Upper lobe of right lung (tissue), 1 donor: ENCODE measurements at regions not wholly inside any gene's neighbourhood (a gene's known extent, or its start where the extent isn't known, plus 50 kb on each side); places are given as distances from the start of the nearest gene placed in this dataset.

ENCODE experiments used
- ATAC-seq: fragments of 200-7000 bp; cut with Tn5 transposase; one replicate; pipeline ENCODE4 v1.9.1; 2020; ENCODE audit warnings: mild to moderate bottlenecking, moderate library complexity
- DNase-seq: peaks from one replicate; pipeline ENCODE4 v3.0.0-alpha.2; 2020
- H3K27ac ChIP-seq: fragments of 200-600 bp; one replicate; pipeline ENCODE4 v1.8.0; 2022
- H3K27me3 ChIP-seq: fragments of 200-600 bp; one replicate; pipeline ENCODE4 v1.8.0; 2022; ENCODE audit warnings: mild to moderate bottlenecking
- H3K36me3 ChIP-seq: fragments of 200-600 bp; one replicate; pipeline ENCODE4 v1.8.0; 2022
- H3K4me1 ChIP-seq: fragments of 200-600 bp; one replicate; pipeline ENCODE4 v1.8.0; 2022
- H3K4me3 ChIP-seq: fragments of 200-600 bp; one replicate; pipeline ENCODE4 v1.8.0; 2022; ENCODE audit warnings: mild to moderate bottlenecking
- H3K9me3 ChIP-seq: fragments of 200-600 bp; one replicate; pipeline ENCODE4 v1.8.0; 2022
- CTCF ChIP-seq: fragments of 200-600 bp; IDR thresholded peaks from one replicate; pipeline ENCODE4 v1.8.0; 2022; ENCODE audit warnings: antibody characterized with exemption
- intact Hi-C: fragments of 100-400 bp; cut with DNase I; formaldehyde crosslinking; loops from one replicate; pipeline ENCODE4 v1.11.0; 2022
- donor health status: DM: no; HTN: yes; CAD: no; lungs with severe emphysema.

- no peaks in the 10 kb centered on the region for H3K9me3 ChIP-seq
- intact Hi-C loops, result no loop called here
- no peak for TF ChIP-seq CTCF
- ATAC-seq (no peak), DNase-seq (no peak)
- no peaks in the 10 kb centered on the region for H3K4me1 ChIP-seq
- H3K36me3 ChIP-seq, result no peaks in the 10 kb centered on the region
- no peaks in the 10 kb centered on the region for H3K27me3 ChIP-seq
- no peak overlapping the region for H3K27ac ChIP-seq
- H3K4me3 ChIP-seq, result no peak overlapping the region
These were observed 97.9 kb upstream of the PALS2 start for GRCh38 chr7:24475166-24475961.

DNA sequence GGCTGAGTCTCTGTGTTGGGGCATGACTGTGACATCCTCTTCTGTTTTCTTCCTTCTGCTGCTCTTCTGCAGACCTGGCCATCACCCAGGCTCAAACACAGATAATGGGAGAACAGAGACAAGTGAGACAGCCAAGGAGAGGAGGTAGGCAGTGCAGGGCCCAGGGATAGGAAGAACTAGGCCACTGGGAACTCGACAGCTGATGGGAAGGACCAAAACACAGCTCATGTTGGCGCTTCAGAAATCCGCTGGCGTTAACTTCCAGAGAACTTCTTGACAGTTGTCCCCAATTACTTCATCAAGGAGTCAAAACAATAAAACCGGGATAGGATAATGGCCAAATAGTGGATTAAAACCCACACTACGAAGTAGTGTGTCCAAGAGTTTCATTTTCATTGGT is 97.0 kb upstream of the PALS2 start:
- intact Hi-C loops, result no loop called here
- no peaks in the 10 kb centered on the region for H3K36me3 ChIP-seq
- no peak for DNase-seq
- H3K4me1 ChIP-seq, result no peaks in the 10 kb centered on the region
- no peaks in the 10 kb centered on the region for H3K27me3 ChIP-seq
- H3K27ac ChIP-seq, result no peak overlapping the region
- no peaks in the 10 kb centered on the region for H3K9me3 ChIP-seq
- H3K4me3 ChIP-seq, result no peak overlapping the region
- no peak for TF ChIP-seq CTCF
- ATAC-seq, result no peak

DNA sequence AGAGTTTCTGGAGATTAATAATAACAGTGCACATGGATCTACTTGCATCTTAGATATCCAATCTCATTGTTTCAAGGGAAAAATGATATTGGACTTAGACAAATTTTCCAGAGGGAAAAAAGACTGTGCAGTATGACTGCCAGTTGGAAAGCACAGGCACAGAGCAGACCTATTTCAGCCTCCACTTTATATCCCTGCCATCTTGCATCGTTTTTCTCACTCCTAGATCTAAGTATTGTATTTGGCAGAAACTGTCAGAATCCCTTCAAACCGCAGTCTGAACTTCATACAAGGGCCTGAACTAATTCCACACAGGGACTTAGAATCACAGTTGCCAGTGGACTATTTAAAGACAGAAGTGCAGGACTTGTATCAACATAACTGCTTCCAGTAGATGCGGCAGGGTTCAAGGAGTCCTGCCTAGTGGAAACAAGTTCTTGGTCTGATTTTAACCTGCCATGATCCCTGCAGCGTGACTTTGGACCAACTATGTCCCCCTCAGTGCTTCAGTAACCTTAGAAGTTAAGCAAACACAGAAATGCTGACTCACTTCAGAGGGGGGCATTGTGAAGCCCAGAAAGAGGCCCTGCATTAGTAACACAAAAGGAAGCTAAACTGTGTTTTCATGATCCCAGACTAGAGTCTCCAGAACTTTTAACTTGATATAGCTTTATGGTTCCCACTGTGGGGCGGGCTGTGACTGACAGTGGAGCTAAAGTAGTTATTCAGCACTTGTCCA is 95.7 kb upstream of the PALS2 start:
- ATAC-seq, result peak; percentile 46
- TF ChIP-seq CTCF, result no peak
- no peak for DNase-seq
- intact Hi-C loops, result no loop called here
- Histone ChIP-seq H3K36me3 (no peaks in the 10 kb centered on the region), H3K4me1 (no peaks in the 10 kb centered on the region), H3K4me3 (no peak overlapping the region), H3K9me3 (no peaks in the 10 kb centered on the region), H3K27ac (peak overlapping the region; percentile 17), H3K27me3 (no peaks in the 10 kb centered on the region)

- Histone ChIP-seq H3K4me3 (no peak overlapping the region), H3K27me3 (no peaks in the 10 kb centered on the region), H3K4me1 (no peaks in the 10 kb centered on the region), H3K36me3 (no peaks in the 10 kb centered on the region), H3K27ac (no peak overlapping the region), H3K9me3 (no peaks in the 10 kb centered on the region)
- DNase-seq, result no peak
- ATAC-seq, result no peak
- intact Hi-C loops, result no loop called here
- TF ChIP-seq CTCF, result no peak
These were observed 95.1 kb upstream of the PALS2 start for GRCh38 chr7:24478137-24478655.

DNA sequence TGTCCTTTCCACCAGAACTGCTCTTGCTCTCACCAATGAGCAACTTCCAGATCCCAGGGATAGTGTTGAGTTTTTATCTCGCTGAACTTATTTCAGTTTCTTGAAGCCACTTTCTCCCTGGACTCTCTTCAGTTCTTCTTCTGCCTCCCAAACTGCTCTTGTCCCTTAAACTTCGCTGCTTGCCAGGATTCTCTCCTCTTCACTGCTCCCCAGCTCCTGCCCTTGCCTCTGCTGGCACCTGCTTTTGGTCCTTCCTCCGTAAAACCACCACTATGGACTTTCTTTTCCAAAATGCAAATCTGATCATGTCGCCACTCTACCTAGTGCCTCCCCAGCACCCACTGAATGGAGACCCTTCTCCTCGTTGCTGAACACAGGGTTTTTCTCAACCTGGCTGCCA is 92.8 kb upstream of the PALS2 start:
- H3K27me3 ChIP-seq, result no peaks in the 10 kb centered on the region
- TF ChIP-seq CTCF, result no peak
- ATAC-seq, result no peak
- intact Hi-C loops, result no loop called here
- DNase-seq, result no peak
- no peaks in the 10 kb centered on the region for H3K36me3 ChIP-seq
- no peaks in the 10 kb centered on the region for H3K9me3 ChIP-seq
- H3K4me1 ChIP-seq, result no peaks in the 10 kb centered on the region
- H3K4me3 ChIP-seq, result no peak overlapping the region
- no peak overlapping the region for H3K27ac ChIP-seq
